SK-N-SH treated with all-trans-retinoic acid at 6 μM for 48 hours (cell line): ENCODE measurements at regions not wholly inside any gene's neighbourhood (a gene's known extent, or its start where the extent isn't known, plus 50 kb on each side); places are given as distances from the start of the nearest gene placed in this dataset.

Experiments used
- ATAC-seq: fragments of 200-7000 bp; cut with Tn5 transposase; 3 replicates; pipeline ENCODE4 v1.9.1; 2020; ENCODE audit warnings: mild to moderate bottlenecking, moderate library complexity
- ARNTL ChIP-seq: fragments of 450-650 bp; formaldehyde crosslinking; IDR thresholded peaks from 2 replicates; pipeline ENCODE4 v1.5.0; 2020; ENCODE audit warnings: low read depth, mild to moderate bottlenecking, moderate library complexity, borderline replicate concordance
- BACH2 ChIP-seq: fragments of 250-450 bp; sonication (Bioruptor Pico); IDR thresholded peaks from 2 replicates; pipeline ENCODE4 v1.9.0; 2021; ENCODE audit warnings: mild to moderate bottlenecking, borderline replicate concordance
- CREB5 ChIP-seq: fragments of 250-450 bp; sonication (Bioruptor Pico); IDR thresholded peaks from 2 replicates; pipeline ENCODE4 v1.5.1; 2020; ENCODE audit warnings: low read depth, mild to moderate bottlenecking, moderate library complexity
- CSDC2 ChIP-seq: fragments of 250-450 bp; sonication (Bioruptor Pico); IDR thresholded peaks from 2 replicates; pipeline ENCODE4 v1.5.0; 2020; ENCODE audit warnings: mild to moderate bottlenecking, moderate library complexity
- ESRRG ChIP-seq: fragments of 250-450 bp; sonication (Bioruptor Pico); IDR thresholded peaks from 2 replicates; pipeline ENCODE4 v1.6.1; 2021; ENCODE audit warnings: mild to moderate bottlenecking
- GLIS3 ChIP-seq: fragments of 250-450 bp; sonication (Bioruptor Pico); IDR thresholded peaks from 2 replicates; pipeline ENCODE4 v1.5.0; 2020; ENCODE audit warnings: mild to moderate bottlenecking, moderate library complexity
- ISL1 ChIP-seq: fragments of 250-450 bp; sonication (Bioruptor Pico); IDR thresholded peaks from 2 replicates; pipeline ENCODE4 v2.1.2; 2022; ENCODE audit warnings: mild to moderate bottlenecking, moderate library complexity
- OSR1 ChIP-seq: fragments of 250-450 bp; sonication (Bioruptor Pico); IDR thresholded peaks from 2 replicates; pipeline ENCODE4 v1.8.0; 2022; ENCODE audit warnings: moderate library complexity, mild to moderate bottlenecking, inconsistent platforms
- PATZ1 ChIP-seq: fragments of 250-450 bp; sonication (Bioruptor Pico); IDR thresholded peaks from 2 replicates; pipeline ENCODE4 v1.8.0; 2020; ENCODE audit warnings: mild to moderate bottlenecking, moderate library complexity, borderline replicate concordance
- PPARA ChIP-seq: fragments of 250-450 bp; sonication (Bioruptor Pico); IDR thresholded peaks from 2 replicates; pipeline ENCODE4 v1.5.0; 2020; ENCODE audit warnings: mild to moderate bottlenecking, borderline replicate concordance
- RARB ChIP-seq: fragments of 250-450 bp; sonication (Bioruptor Pico); IDR thresholded peaks from 2 replicates; pipeline ENCODE4 v1.8.0; 2021; ENCODE audit warnings: mild to moderate bottlenecking, moderate library complexity
- SNAI2 ChIP-seq: fragments of 250-450 bp; sonication (Bioruptor Pico); IDR thresholded peaks from 2 replicates; pipeline ENCODE4 v1.5.0; 2020; ENCODE audit warnings: mild to moderate bottlenecking, moderate library complexity
- TCF4 ChIP-seq: fragments of 250-450 bp; sonication (Bioruptor Pico); IDR thresholded peaks from 2 replicates; pipeline ENCODE4 v1.8.0; 2021; ENCODE audit warnings: mild to moderate bottlenecking, moderate library complexity, borderline replicate concordance
- TSHZ2 ChIP-seq: fragments of 250-450 bp; sonication (Bioruptor Pico); IDR thresholded peaks from 2 replicates; pipeline ENCODE4 v1.5.0; 2020; ENCODE audit warnings: mild to moderate bottlenecking, moderate library complexity
- ZFP3 ChIP-seq: fragments of 250-450 bp; sonication (Bioruptor Pico); IDR thresholded peaks from 2 replicates; pipeline ENCODE4 v1.5.0; 2020; ENCODE audit warnings: mild to moderate bottlenecking, moderate library complexity
- ZFP30 ChIP-seq: fragments of 450-650 bp; formaldehyde crosslinking; IDR thresholded peaks from 2 replicates; pipeline ENCODE4 v1.5.0; 2022; ENCODE audit warnings: mild to moderate bottlenecking, moderate library complexity
- ZNF70 ChIP-seq: fragments of 450-650 bp; formaldehyde crosslinking; IDR thresholded peaks from 2 replicates; pipeline ENCODE4 v1.5.0; 2020; ENCODE audit warnings: mild to moderate bottlenecking, moderate library complexity
- TF ChIP-seq, protein P1 (sequence below): fragments of 250-450 bp; sonication (Bioruptor Pico); IDR thresholded peaks from 2 replicates; pipeline ENCODE4 v1.5.1; 2021; ENCODE audit warnings: mild to moderate bottlenecking, moderate library complexity
- TF ChIP-seq, protein P2 (sequence below): fragments of 250-450 bp; sonication (Bioruptor Pico); IDR thresholded peaks from 2 replicates; pipeline ENCODE4 v1.8.0; 2021; ENCODE audit warnings: low read depth, mild to moderate bottlenecking, moderate library complexity, borderline replicate concordance

DNA sequence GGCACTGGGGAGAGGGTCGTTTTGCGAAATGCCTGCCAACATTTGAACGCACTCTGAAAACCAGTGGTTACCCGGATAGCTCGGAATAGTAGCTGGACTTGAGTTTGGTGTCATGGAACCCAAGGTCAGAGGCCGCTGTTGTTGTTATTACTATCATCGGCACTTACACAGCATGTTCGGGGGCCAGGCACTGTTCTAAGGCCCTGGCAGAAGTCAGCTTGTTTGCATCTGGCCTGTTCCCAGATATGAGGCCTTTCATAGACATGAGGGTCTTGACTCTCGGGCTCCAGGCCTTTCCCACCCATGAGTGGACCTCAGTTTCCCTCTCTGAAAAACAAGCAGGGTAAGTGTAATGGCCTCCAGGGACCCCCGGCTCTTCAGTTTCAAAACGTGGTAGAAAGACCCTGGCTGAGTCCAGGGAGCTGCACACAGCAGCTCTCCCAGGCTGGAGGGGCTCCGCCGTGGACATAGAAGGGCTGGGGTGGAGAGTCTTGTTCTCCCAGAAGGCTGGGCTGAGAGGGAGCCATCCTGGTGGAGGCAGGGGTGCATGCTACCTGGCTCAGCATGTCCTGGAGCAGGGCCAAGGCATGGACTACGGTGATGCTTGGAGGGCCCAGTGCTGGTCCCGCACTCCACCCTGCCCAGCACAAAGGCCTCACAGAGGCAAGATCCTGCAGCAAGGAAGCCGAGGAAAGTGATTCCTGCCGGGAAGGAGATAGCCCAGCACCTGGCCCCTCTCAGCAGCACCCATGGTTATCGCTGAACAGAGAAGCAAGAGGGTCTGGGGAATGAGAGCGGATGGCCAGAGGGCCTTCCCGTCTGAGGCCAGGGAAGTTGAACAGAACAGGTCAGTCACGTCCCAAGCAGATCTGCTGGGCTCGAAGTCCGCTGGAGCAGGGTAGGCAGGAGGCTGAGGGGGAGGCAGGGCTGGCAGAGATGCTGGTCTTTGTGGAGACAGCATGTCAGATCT is 63.5 kb upstream of the C14orf180 start:
- no peak for ATAC-seq
- no peak for TF ChIP-seq BACH2
- TF ChIP-seq ZNF70 (CRISPR knock-in tag): no peak
- TF ChIP-seq ZFP3 (CRISPR knock-in tag): no peak
- no peak for TF ChIP-seq CREB5
- TF ChIP-seq, protein P1, sequence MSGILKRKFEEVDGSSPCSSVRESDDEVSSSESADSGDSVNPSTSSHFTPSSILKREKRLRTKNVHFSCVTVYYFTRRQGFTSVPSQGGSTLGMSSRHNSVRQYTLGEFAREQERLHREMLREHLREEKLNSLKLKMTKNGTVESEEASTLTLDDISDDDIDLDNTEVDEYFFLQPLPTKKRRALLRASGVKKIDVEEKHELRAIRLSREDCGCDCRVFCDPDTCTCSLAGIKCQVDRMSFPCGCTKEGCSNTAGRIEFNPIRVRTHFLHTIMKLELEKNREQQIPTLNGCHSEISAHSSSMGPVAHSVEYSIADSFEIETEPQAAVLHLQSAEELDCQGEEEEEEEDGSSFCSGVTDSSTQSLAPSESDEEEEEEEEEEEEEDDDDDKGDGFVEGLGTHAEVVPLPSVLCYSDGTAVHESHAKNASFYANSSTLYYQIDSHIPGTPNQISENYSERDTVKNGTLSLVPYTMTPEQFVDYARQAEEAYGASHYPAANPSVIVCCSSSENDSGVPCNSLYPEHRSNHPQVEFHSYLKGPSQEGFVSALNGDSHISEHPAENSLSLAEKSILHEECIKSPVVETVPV (CRISPR knock-in tag): no peak
- TF ChIP-seq TCF4 (CRISPR knock-in tag): no peak
- TF ChIP-seq TSHZ2 (CRISPR knock-in tag): no peak
- TF ChIP-seq, protein P2, sequence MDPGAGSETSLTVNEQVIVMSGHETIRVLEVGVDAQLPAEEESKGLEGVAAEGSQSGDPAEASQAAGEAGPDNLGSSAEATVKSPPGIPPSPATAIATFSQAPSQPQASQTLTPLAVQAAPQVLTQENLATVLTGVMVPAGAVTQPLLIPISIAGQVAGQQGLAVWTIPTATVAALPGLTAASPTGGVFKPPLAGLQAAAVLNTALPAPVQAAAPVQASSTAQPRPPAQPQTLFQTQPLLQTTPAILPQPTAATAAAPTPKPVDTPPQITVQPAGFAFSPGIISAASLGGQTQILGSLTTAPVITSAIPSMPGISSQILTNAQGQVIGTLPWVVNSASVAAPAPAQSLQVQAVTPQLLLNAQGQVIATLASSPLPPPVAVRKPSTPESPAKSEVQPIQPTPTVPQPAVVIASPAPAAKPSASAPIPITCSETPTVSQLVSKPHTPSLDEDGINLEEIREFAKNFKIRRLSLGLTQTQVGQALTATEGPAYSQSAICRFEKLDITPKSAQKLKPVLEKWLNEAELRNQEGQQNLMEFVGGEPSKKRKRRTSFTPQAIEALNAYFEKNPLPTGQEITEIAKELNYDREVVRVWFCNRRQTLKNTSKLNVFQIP (CRISPR knock-in tag): no peak
- TF ChIP-seq RARB: no peak
- no peak for TF ChIP-seq ISL1 (CRISPR knock-in tag)
- TF ChIP-seq CSDC2 (CRISPR knock-in tag): no peak
- no peak for TF ChIP-seq ESRRG
- TF ChIP-seq ZFP30 (CRISPR knock-in tag): no peak

GRCh38 chr14:104516906-104517305 is 62.7 kb upstream of the C14orf180 start:
- ATAC-seq: no peak
- no peak for TF ChIP-seq GLIS3

DNA sequence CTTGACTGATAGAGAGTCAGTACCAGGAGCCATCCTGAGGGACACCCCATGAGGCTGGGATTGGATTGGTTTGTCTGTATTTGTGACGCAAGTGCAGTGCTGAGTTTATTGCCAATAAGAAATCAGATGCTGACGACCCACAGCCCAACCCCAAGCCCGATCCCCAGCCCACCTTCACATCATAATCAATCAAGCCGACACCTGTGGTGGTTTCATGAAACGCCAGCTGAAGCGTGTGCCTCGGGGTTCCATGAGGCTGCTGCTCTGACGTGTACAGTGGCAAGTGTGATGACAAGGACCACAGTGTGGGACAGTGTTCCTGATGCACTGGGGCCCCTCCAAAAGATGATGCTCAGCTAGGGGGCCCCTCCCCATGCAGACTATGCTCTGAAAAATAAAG is 62.1 kb upstream of the C14orf180 start:
- ATAC-seq: no peak
- TF ChIP-seq OSR1 (CRISPR knock-in tag) (no peak), ZFP3 (CRISPR knock-in tag) (no peak), PATZ1 (CRISPR knock-in tag) (no peak), RARB (no peak)

DNA sequence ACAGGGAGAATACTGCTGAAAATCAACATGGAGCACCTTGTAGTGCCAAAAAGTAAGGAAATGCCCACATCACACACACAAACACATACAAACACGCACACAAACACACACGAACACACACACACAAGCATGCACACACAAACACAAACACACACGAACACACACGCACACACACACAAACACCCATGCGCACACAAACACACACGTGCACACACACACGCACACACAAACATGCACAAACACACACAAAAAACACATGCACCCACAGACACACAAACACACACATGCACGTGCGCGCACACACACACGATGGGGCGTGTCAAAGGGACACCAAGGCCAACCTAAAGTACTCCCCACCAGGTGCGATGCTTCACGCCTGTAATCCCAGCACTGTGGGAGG is 61.7 kb upstream of the C14orf180 start:
- ATAC-seq: no peak
- TF ChIP-seq, protein P1 (CRISPR knock-in tag): no peak
- TF ChIP-seq CREB5 (no peak), SNAI2 (CRISPR knock-in tag) (no peak), TCF4 (CRISPR knock-in tag) (no peak), RARB (no peak), ESRRG (no peak), PATZ1 (CRISPR knock-in tag) (no peak), GLIS3 (no peak), CSDC2 (CRISPR knock-in tag) (no peak), ZFP30 (CRISPR knock-in tag) (no peak), ISL1 (CRISPR knock-in tag) (no peak), ARNTL (no peak), BACH2 (no peak), ZFP3 (CRISPR knock-in tag) (no peak), PPARA (no peak)
